ENCODE measurements at regions not wholly inside any gene's neighbourhood (a gene's known extent, or its start where the extent isn't known, plus 50 kb on each side); places are given as distances from the start of the nearest gene placed in this dataset.

GRCh38 chr14:106038263-106038662 lies 511.9 kb downstream of the TMEM121 start:
- TF ChIP-seq CTCF (IDR thresholded peaks at IDR 0.05), result no peak
- TF ChIP-seq POLR2A (IDR thresholded peaks at IDR 0.05), result no peak
- intact Hi-C loops (cut with DNase I; ENCODE audit: low total_unique reads), result no loop called here
- Histone ChIP-seq H3K9me3 (no peaks in the 10 kb centered on the region), H3K27ac (no peak overlapping the region), H3K4me3 (no peak overlapping the region), H3K36me3 (no peaks in the 10 kb centered on the region), H3K4me1 (no peaks in the 10 kb centered on the region), H3K27me3 (peaks cover 0 to 4% of the 10 kb centered on the region in 2 donors)
- DNase-seq, result no peak

- Histone ChIP-seq H3K27me3 (peaks cover 0 to 4% of the 10 kb centered on the region in 2 donors), H3K27ac (no peak overlapping the region), H3K36me3 (no peaks in the 10 kb centered on the region), H3K4me1 (no peaks in the 10 kb centered on the region), H3K9me3 (no peaks in the 10 kb centered on the region), H3K4me3 (no peak overlapping the region)
- intact Hi-C loops (cut with DNase I; ENCODE audit: low total_unique reads), result no loop called here
- no peak for DNase-seq
- TF ChIP-seq CTCF (IDR thresholded peaks at IDR 0.05), result no peak
Measured at GRCh38 chr14:106039400-106039799, 513.0 kb downstream of the TMEM121 start.

- no peak overlapping the region for H3K4me3 ChIP-seq
- TF ChIP-seq CTCF (IDR thresholded peaks at IDR 0.05) (no peak), POLR2A (IDR thresholded peaks at IDR 0.05) (no peak)
- intact Hi-C loops (cut with DNase I; ENCODE audit: low total_unique reads), result no loop called here
- H3K27me3 ChIP-seq, result peaks cover 0 to 4% of the 10 kb centered on the region in 2 donors
- no peaks in the 10 kb centered on the region for H3K9me3 ChIP-seq
- DNase-seq, result no peak
- no peak overlapping the region for H3K27ac ChIP-seq
- no peaks in the 10 kb centered on the region for H3K36me3 ChIP-seq
- no peaks in the 10 kb centered on the region for H3K4me1 ChIP-seq
Measured at GRCh38 chr14:106044515-106044914, 518.1 kb downstream of the TMEM121 start.

- Histone ChIP-seq H3K36me3 (no peaks in the 10 kb centered on the region), H3K27me3 (peaks cover 0 to 4% of the 10 kb centered on the region in 2 donors), H3K4me1 (no peaks in the 10 kb centered on the region), H3K4me3 (no peak overlapping the region), H3K27ac (no peak overlapping the region), H3K9me3 (no peaks in the 10 kb centered on the region)
- DNase-seq, result no peak
- intact Hi-C loops (cut with DNase I; ENCODE audit: low total_unique reads), result no loop called here
- no peak for TF ChIP-seq POLR2A (IDR thresholded peaks at IDR 0.05)
- peak in 1 of 4 experiments; percentile 19 for TF ChIP-seq CTCF (IDR thresholded peaks at IDR 0.05)
Measured at GRCh38 chr14:106044949-106045596, 518.7 kb downstream of the TMEM121 start.

- Histone ChIP-seq H3K4me1 (no peaks in the 10 kb centered on the region), H3K36me3 (no peaks in the 10 kb centered on the region), H3K4me3 (no peak overlapping the region), H3K27ac (no peak overlapping the region), H3K27me3 (no peaks in the 10 kb centered on the region), H3K9me3 (no peaks in the 10 kb centered on the region)
- TF ChIP-seq CTCF (IDR thresholded peaks at IDR 0.05), result no peak
- no peak for TF ChIP-seq POLR2A (IDR thresholded peaks at IDR 0.05)
- no peak for DNase-seq
- intact Hi-C loops (cut with DNase I; ENCODE audit: low total_unique reads), result no loop called here
Measured at GRCh38 chr14:106051796-106052195, 525.4 kb downstream of the TMEM121 start.
